Hematopoietic multipotent progenitor cell treated with erythropoietin and hydrocortisone succinate and interleukin-3 and kit ligand, for 6 days (in vitro differentiated cells): ENCODE measurements at regions not wholly inside any gene's neighbourhood (a gene's known extent, or its start where the extent isn't known, plus 50 kb on each side); places are given as distances from the start of the nearest gene placed in this dataset.

Experiments used
- DNase-seq: peaks from one replicate; pipeline ENCODE4 v3.0.0-alpha.2; 2015

GRCh38 chr3:104598848-104599511, 767.7 kb upstream of the ALCAM start:
- no peak for DNase-seq

DNA sequence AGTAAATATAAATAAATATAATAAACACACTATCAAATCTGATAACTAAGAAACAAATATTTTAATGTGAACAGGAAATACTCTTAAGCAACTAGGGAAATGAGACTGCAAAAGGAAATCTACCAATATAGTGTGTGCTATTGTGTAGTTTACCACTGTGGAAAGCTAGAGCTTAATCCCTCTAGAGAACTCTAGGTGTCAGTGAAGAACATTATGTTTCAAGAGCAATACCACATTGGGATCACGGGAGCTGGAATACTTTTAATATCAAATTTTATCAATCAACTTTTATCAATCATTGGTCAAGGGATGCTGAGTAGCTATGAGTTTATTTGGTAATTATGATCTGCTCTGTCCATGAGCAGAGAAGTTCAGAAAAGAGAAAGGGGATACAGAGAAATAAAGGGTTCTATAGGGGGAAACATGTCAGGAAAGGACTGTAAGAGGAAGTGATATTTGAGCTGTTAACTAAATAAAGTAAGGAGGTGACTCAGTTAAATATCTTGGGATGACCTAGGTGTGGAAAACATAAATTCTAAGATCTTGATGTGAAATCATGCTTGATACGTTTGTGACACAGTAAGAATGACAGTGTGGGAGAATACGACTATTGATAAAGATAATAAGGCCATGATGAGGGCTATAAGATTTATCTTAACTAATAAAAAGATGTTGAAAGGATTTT, 762.2 kb upstream of the ALCAM start:
- no peak for DNase-seq

DNA sequence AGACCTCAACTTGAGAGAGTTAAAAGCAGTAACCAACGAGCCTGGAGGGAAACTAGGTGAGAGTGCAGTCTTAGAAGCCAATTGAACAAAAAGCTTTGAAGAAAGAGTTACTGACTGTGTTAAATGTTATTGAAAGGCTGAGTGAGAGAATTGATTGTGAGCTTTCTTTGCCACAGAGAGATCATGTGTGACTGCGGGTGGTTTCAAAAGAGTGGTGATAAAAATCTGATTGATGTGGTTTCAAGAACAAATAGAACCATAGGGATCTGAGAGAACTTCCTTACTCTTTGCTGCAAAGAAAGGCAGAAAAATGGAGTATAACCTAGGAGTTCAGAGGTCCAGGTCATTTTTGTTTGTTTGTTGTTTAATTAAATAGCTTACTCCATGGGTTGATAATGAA, 759.9 kb upstream of the ALCAM start:
- DNase-seq: no peak

DNA sequence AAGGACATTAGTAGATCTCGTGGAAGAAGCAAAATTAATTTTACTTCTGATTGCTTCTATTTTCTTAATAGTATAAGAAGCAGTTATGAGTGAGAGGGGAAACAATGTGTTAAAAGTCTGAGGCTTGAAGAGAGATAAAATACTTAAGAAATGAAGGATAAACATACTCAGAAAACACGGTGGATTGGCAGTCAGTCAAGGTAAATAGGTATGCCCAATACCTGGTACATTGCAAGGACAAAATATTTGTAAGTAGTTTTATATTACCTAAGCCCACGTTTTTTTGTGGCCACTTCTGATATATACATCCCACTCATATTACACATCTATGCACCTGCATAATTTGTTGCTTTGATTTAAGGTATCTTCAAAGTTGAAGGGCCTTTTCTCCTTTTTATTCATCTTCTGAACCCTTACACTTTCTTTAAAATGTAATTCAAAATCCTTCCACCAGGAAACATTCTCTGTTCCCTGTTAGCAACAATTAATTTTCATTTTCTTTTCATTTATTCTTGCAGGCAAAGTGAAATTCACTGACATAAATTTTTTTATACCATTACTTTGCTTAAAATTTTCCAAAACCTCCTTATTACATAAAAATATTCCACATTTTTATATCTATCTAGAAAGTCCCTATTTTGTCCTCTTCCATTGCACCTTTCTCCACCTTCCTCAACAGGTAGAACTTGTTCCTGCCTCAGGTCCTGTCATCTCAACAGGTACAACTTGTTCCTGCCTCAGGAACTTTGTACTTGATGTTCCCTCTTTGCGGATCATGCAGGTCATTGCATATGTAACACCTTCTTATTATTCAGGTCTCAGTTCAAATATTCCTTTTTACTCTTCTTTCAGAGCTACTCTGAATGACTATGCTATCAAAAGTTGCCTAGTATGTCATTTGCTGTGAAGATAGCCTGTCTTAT, 755.7 kb upstream of the ALCAM start:
- DNase-seq: no peak

DNA sequence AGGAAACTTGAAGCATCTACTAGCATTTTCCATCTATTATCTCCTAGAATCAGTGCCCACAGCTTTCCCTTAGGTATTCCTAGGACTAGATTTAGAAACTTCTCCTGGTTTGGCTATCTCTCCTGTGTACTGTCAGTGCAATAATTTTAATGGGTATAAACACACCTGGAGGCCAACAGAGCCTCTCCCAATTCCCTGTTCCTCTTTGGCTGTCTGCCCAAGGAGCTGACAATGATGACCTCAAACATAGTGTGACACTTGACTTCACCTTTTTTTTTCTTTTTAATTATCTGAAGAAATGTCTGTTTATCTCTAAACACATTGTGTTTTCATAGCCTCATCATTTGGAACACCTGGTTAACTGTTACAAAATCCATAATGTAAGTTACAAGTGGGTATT, 754.5 kb upstream of the ALCAM start:
- DNase-seq: no peak

DNA sequence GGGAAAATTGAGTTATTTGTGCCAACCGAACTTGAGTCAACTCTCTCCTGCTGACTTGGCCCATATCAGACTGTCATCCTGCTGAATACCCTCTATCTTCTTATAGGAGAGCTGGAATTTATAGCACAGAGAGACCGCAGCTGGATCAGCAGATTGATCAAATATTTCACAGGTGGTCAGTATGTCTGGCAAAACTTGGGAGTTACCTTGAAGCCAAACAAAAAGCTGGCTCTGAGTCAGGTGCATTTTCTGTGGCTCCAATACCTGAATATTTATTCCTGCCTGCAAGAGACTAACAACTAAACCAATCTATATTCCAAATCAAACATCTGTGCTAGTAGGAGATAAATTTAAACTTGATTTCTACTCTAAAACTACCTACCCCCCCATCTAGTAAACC, 752.1 kb upstream of the ALCAM start:
- no peak for DNase-seq

DNA sequence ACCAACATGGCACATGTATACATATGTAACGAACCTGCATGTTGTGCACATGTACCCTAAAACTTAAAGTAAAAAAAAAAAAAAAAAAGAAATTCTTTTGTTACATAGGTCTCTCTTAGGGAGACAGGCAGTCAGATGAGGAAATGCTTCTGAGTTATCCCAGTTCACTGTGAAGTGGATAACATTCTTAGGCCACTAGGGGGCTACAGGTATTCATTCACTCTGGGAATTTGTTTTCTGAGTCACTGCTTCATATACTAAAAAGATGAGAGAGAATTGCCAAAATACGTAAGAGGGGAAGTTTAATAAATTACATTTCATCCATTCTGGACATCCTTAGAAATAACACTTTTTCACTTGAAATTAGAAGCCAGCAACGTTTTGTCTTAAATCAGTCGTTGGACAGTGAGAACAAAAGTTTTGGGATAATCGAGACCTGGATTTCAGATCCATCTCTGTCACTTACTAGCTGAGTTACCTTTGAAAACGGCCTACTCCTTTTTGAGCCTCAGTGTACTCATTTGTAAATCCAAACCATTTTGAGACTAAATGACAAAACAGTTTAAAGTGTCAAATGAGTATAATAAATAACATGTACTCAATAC, 738.4 kb upstream of the ALCAM start:
- DNase-seq: peak; percentile 68

DNA sequence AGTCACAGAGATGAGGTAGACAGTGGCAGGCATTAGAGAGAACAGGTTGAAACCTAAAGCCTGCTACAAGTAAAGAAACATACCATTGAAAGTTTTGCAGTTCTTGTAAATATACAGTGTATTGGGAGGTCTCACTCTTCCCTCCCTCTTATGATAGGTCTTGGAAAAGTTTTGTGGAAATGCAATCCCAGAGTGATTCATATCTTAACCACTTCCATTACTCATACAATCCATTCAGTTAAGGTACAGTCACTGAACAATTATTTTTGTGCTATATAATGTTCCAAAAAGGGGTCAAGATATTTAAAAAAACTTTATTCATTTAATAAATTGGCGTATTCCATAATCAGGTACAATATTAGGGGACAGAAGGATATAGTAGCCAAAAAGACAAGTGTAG, 737.7 kb upstream of the ALCAM start:
- DNase-seq: no peak

DNA sequence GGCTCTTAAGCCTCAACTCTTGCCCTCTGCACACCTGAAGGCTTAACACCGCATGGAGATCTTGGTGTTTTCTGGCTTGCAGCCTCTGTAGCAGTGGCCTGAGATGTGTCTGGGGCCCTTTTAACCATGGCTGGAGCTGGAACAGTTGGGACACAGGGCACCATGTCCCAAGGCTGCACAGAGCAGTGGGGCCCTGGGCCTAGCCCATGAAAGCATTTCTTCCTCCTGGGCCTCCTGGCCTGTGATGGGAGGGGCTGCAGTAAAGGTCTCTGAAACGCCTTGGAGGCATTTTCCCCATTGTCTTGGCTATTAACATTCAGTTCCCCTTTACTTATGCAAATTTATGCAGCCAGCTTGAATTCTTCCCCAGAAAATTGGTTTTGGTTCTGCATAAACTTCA, 735.5 kb upstream of the ALCAM start:
- DNase-seq: no peak

GRCh38 chr3:104632521-104632920, 734.2 kb upstream of the ALCAM start:
- no peak for DNase-seq

GRCh38 chr3:104632947-104633346, 733.8 kb upstream of the ALCAM start:
- no peak for DNase-seq

GRCh38 chr3:104635872-104636580, 730.7 kb upstream of the ALCAM start:
- DNase-seq: no peak

GRCh38 chr3:104642827-104643226, 723.9 kb upstream of the ALCAM start:
- no peak for DNase-seq

- no peak for DNase-seq
These were observed 720.5 kb upstream of the ALCAM start for GRCh38 chr3:104646196-104646595.

DNA sequence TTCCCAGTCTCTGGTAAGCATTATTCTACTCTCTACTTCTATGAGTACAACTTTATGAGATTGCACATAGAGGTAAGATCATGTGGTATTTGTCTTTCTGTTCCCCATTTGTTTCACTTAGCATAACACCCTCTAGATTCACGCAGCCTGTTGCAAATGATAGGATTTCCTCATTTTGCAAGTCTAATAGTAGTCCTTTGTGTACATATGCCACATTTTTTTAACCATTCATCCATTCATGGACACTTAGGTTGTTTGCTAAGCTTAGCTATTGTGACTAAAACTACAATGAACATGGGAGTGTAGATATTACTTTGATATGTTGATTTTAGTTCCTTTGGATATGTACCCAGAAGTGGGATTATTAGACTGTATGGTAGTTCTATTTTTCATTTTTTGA, 717.9 kb upstream of the ALCAM start:
- no peak for DNase-seq

DNA sequence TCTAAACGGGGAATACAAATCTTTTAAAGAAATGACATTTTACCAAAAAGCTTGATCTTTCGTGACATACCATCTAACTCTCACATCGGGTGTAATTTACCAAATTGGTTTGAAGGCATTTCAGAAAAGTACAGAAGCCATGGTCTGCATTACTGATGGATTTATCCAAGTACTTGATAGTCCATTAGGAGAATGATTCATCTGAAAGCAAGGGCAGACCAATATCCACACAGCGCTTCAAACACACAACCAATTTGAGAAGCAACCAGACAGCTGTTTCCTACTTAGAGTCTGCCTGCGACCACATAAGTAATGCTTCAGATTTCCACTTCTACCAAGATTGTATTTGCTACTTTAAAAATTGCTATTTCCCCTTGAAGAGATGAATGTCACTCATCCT, 697.6 kb upstream of the ALCAM start:
- DNase-seq: no peak

GRCh38 chr3:104672331-104672730, 694.4 kb upstream of the ALCAM start:
- DNase-seq: no peak

DNA sequence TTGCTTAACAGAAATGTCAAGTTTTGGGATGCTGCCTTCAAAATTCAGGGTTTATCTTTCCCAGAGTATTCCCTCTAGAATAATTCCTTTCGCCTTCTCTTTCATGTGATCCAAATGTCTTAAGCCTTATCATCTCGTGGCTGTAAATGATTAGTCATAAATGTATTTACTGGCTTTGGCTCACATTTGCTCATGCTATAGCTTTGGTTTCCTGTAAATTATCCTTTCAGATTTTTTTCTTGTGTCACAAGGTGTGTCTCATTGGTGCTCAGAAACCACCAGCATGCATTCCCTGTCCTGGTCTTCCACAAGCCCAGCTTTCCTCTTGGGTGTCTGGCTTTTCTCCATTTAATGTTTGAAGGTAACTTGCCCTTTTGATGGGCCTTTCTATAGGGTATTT, 692.7 kb upstream of the ALCAM start:
- DNase-seq: no peak

- DNase-seq: no peak
These were observed 690.5 kb upstream of the ALCAM start for GRCh38 chr3:104676241-104676640.

DNA sequence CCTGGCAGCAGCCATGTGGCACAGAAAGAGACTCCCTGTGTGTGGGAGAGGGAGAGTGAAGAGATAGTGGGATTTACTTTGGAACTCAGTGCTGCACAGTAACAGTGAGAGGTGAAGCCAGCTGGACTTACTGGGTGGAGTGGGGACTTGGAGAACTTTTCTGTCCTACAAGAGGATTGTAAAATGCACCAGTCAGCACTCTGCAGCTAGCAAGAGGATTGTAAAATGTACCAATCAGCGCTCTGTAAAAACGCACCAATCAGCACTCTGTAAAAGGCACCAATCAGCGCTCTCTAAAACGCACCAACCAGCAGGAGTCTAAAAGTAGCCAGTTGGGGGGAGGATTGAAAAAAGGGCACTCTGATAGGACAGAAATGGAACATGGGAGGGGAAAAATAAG, 688.8 kb upstream of the ALCAM start:
- no peak for DNase-seq

DNA sequence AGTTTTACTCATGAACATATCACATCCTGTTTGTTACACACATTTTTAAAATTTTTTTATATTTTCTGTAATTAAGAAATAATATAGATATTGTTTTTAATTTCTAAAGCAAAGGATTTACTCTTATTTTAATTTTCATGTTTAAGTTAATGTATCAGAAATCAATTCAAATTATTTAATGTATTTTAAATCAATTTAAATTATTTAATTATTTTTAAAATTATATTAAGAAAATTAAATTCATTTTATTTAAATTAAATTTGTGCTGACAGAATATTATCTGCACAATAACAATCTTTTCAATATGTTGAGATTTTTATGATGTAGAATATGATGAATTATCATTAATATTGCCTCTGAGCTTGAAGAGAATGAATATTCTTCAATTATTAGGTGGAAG, 681.2 kb upstream of the ALCAM start:
- DNase-seq: no peak

- DNase-seq: no peak
These were observed 679.3 kb upstream of the ALCAM start for GRCh38 chr3:104687362-104687761.

DNA sequence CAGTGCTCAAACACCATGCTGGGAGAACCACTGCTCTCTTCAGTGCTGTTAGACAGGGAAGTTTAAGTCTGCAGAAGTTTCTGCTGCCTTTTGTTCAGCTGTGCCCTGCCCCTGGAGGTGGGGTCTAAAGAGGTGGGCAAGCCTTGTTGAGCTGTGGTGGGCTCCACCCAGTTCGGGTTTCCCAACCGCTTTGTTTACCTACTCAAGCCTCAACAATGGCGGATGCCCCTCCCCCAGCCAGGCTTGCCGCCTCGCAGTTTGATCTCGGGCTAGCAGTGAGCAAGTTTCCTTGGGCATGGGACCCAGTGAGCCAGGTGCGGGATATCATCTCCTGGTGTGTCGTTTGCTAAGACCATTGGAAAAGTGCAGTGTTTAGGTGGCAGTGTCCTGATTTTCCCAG, 670.2 kb upstream of the ALCAM start:
- no peak for DNase-seq
